Transverse colon (tissue), 4 donors: ENCODE measurements at regions not wholly inside any gene's neighbourhood (a gene's known extent, or its start where the extent isn't known, plus 50 kb on each side); places are given as distances from the start of the nearest gene placed in this dataset.

Experiments
- DNase-seq: peaks from one replicate; pipeline ENCODE4 v3.0.0-alpha.2; 2019
- H3K27ac ChIP-seq, 4 donors: fragments of 200-600 bp; sonication (generic); 2 replicates each; pipeline ENCODE4 v1.5.1; 2016 to 2018; ENCODE audit warnings: inconsistent platforms in 4 of 4
- H3K27me3 ChIP-seq: fragments of 200-600 bp; sonication (generic); 2 replicates; pipeline ENCODE4 v1.5.1; 2017; ENCODE audit warnings: inconsistent platforms
- H3K36me3 ChIP-seq, 4 donors: fragments of 200-600 bp; sonication (generic); 2 replicates each; pipeline ENCODE4 v1.5.1; 2017 to 2019; ENCODE audit warnings: inconsistent platforms in 4 of 4
- H3K4me1 ChIP-seq, 4 donors: fragments of 200-600 bp; sonication (generic); 2 replicates each; pipeline ENCODE4 v1.5.1; 2017 to 2020; ENCODE audit warnings: inconsistent platforms in 4 of 4
- H3K4me3 ChIP-seq, 4 donors: fragments of 200-600 bp; sonication (generic); 1 replicate in 1 of 4; 2 replicates in 3 of 4; pipeline versions ENCODE4 v1.5.1 to v1.6.1; 2017 to 2019; ENCODE audit warnings: inconsistent platforms in 4 of 4
- H3K9me3 ChIP-seq, 2 donors: fragments of 200-600 bp; sonication (generic); 2 replicates each; pipeline ENCODE4 v1.5.1; 2017 to 2019; ENCODE audit warnings: inconsistent platforms in 2 of 2
- EP300 ChIP-seq: sonication (generic); formaldehyde crosslinking; IDR thresholded peaks from one replicate; pipeline ENCODE4 v1.6.1; 2017; ENCODE audit warnings: antibody characterized with exemption, low read depth
- POLR2A ChIP-seq: fragments of 450-650 bp; IDR thresholded peaks from one replicate; pipeline ENCODE4 v1.6.1; 2016; ENCODE audit warnings: antibody characterized with exemption, mild to moderate bottlenecking, moderate library complexity
- POLR2AphosphoS5 ChIP-seq, 3 donors: sonication (generic); formaldehyde crosslinking; IDR thresholded peaks; one replicate each; pipeline ENCODE4 v1.6.1; 2016; ENCODE audit warnings: antibody characterized with exemption in 3 of 3
- WGBS, 2 donors: methylation state at CpG; one replicate each; pipeline ENCODE4 v1.1.5; 2018; ENCODE audit warnings: low coverage in 1 of 2; 5-methylcytosine and 5-hydroxymethylcytosine counted together
- in situ Hi-C, 4 donors: fragments of 200-750 bp; cut with MboI; loops; one replicate each; pipeline versions ENCODE4 v1.15.0 to v1.15.1; 2017; ENCODE audit warnings: low sequenced_read_pairs in 3 of 4, low pct_ligation_motif_present in 1 of 4, low pct_unique_long_range_greater_than_20kb in 1 of 4
- intact Hi-C: fragments of 100-400 bp; cut with DNase I; formaldehyde crosslinking; loops from one replicate; pipeline ENCODE4 v1.15.1; 2023; ENCODE audit warnings: low total_unique reads
- TF ChIP-seq, protein P1 (sequence below), 5 experiments: fragments of 200-600 bp in 3 of 5; fragments of 450-650 bp in 2 of 5; sonication (generic) in 3 of 5; IDR thresholded peaks; 1 replicate in 2 of 5; 2 replicates in 3 of 5; pipeline ENCODE4 v1.5.1; 2016 to 2017; ENCODE audit warnings: antibody characterized with exemption in 5 of 5, inconsistent platforms in 3 of 5, mild to moderate bottlenecking in 2 of 5, moderate library complexity in 1 of 5

DNA sequence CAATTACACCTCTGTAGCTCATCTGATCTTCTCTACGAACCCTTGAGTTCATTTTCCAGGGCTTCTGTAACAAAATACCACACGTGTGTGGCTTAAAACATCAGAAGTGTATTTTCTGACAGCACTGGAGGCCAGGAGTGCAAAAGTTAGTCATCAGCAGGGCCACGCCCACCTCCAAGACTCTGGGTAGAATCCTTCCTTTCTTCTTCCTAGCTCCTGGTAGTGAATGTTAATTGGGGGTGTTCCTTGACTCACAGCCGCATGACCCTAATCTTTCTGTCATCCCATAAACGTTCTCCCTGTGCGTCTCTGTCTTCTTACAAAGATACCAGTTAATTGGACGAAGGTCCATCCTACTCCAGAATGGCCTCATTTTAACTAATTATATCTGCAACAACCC, 115.0 kb downstream of the TRIML1 start:
- H3K4me3 ChIP-seq, result no peak overlapping the region
- in situ Hi-C loops (no loop called here), intact Hi-C loops (no loop called here)
- H3K9me3 ChIP-seq, result no peaks in the 10 kb centered on the region
- H3K36me3 ChIP-seq, result no peaks in the 10 kb centered on the region
- no peaks in the 10 kb centered on the region for H3K4me1 ChIP-seq
- TF ChIP-seq, protein P1, sequence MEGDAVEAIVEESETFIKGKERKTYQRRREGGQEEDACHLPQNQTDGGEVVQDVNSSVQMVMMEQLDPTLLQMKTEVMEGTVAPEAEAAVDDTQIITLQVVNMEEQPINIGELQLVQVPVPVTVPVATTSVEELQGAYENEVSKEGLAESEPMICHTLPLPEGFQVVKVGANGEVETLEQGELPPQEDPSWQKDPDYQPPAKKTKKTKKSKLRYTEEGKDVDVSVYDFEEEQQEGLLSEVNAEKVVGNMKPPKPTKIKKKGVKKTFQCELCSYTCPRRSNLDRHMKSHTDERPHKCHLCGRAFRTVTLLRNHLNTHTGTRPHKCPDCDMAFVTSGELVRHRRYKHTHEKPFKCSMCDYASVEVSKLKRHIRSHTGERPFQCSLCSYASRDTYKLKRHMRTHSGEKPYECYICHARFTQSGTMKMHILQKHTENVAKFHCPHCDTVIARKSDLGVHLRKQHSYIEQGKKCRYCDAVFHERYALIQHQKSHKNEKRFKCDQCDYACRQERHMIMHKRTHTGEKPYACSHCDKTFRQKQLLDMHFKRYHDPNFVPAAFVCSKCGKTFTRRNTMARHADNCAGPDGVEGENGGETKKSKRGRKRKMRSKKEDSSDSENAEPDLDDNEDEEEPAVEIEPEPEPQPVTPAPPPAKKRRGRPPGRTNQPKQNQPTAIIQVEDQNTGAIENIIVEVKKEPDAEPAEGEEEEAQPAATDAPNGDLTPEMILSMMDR (IDR thresholded peaks at IDR 0.05), result no peak
- H3K27me3 ChIP-seq, result no peaks in the 10 kb centered on the region
- H3K27ac ChIP-seq, result no peak overlapping the region
- 74 to 80% methylated on average over 5 to 7 of the region's 7 CpGs for WGBS, 2 donors
- DNase-seq, result no peak

- Histone ChIP-seq H3K4me3 (no peak overlapping the region), H3K36me3 (no peaks in the 10 kb centered on the region), H3K27me3 (no peaks in the 10 kb centered on the region), H3K4me1 (no peaks in the 10 kb centered on the region), H3K27ac (no peak overlapping the region), H3K9me3 (no peaks in the 10 kb centered on the region)
- intact Hi-C loops, result no loop called here
- DNase-seq, result no peak
- in situ Hi-C loops, result no loop called here
- TF ChIP-seq, protein P1 (IDR thresholded peaks at IDR 0.05), result no peak
- TF ChIP-seq EP300 (no peak), POLR2AphosphoS5 (IDR thresholded peaks at IDR 0.05) (no peak), POLR2A (no peak)
- WGBS, 2 donors, result 65 to 71% methylated on average over 3 to 10 of the region's 10 CpGs
Observed at GRCh38 chr4:188262464-188262863, 123.2 kb downstream of the TRIML1 start.

DNA sequence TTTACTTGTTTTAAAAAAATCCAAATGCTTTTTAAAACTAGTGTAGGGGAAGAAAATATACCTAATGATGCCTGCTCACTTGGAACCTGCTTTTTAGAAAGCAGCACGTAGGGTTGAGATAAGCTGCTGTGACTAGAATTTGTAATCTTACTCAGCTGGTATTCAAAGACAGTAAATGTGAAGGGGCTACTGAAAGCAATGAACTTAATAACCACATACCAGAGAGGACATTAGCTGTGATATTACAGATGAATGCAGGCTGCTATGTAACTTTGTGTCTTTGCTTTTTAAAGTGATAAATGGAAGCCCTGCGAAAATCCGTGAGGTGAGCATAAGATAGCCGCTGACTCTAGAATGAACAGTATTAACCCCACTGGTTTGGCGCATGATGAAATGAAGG, 124.1 kb downstream of the TRIML1 start:
- no peak for TF ChIP-seq POLR2AphosphoS5 (IDR thresholded peaks at IDR 0.05)
- TF ChIP-seq, protein P1 (IDR thresholded peaks at IDR 0.05), result no peak
- no peak for TF ChIP-seq EP300
- no peak for TF ChIP-seq POLR2A
- no peak overlapping the region for H3K4me3 ChIP-seq
- 78 to 89% methylated on average over 5 of the region's 5 CpGs for WGBS, 2 donors
- H3K27me3 ChIP-seq, result no peaks in the 10 kb centered on the region
- H3K27ac ChIP-seq, result no peak overlapping the region
- no peaks in the 10 kb centered on the region for H3K9me3 ChIP-seq
- H3K36me3 ChIP-seq, result no peaks in the 10 kb centered on the region
- no peak for DNase-seq
- no peaks in the 10 kb centered on the region for H3K4me1 ChIP-seq
- intact Hi-C loops, result no loop called here
- in situ Hi-C loops, result no loop called here

GRCh38 chr4:188266386-188266785, 127.1 kb downstream of the TRIML1 start:
- 84% methylated on average over 6 of the region's 6 CpGs; no CpG with 5 or more reads in 1 of the 2 donors for WGBS, 2 donors
- H3K27ac ChIP-seq, result no peak overlapping the region
- intact Hi-C loops, result no loop called here
- no peaks in the 10 kb centered on the region for H3K27me3 ChIP-seq
- in situ Hi-C loops, result no loop called here
- no peak for DNase-seq
- H3K36me3 ChIP-seq, result no peaks in the 10 kb centered on the region
- H3K9me3 ChIP-seq, result no peaks in the 10 kb centered on the region
- TF ChIP-seq POLR2AphosphoS5 (IDR thresholded peaks at IDR 0.05) (no peak), POLR2A (no peak), EP300 (no peak)
- TF ChIP-seq, protein P1 (IDR thresholded peaks at IDR 0.05), result no peak
- H3K4me3 ChIP-seq, result no peak overlapping the region
- H3K4me1 ChIP-seq, result no peaks in the 10 kb centered on the region
